ENCODE measurements at regions not wholly inside any gene's neighbourhood (a gene's known extent, or its start where the extent isn't known, plus 50 kb on each side); places are given as distances from the start of the nearest gene placed in this dataset.
"Not testable (repeated sequence)": the region's sequence is repeated elsewhere in the genome, so short reads cannot be mapped to it uniquely, and the experiment has no call there.

DNA sequence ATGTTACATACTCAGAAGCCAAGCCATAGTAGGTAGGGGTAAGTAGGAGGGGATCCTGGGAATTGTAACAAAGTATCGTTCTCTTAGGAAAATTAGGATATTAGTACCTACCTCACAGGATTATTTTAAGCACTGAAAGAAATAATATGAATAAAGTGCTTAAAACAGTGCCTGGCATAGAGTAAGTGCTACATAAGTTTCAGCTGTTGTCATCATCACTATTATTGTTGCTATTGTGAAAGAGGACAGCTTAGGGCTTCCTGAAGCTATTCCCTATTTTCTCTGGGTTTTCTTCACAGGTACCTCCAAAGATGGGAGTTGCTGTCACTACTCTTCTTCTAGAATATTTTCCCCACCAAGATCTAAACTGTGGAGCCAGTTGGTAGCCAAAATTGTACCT lies 443.7 kb upstream of the FGF16 start:
- no peak for DNase-seq (ENCODE audit: low spot score)

GRCh38 chrX:77003956-77004355 lies 443.2 kb upstream of the FGF16 start:
- DNase-seq (ENCODE audit: low spot score), result no peak

- no peak for DNase-seq (ENCODE audit: low spot score)
These were observed 437.5 kb upstream of the FGF16 start for GRCh38 chrX:77009691-77010090.

GRCh38 chrX:77014377-77015372 lies 432.5 kb upstream of the FGF16 start:
- DNase-seq (ENCODE audit: low spot score), result no peak

- no peak for DNase-seq (ENCODE audit: low spot score)
These were observed 430.1 kb upstream of the FGF16 start for GRCh38 chrX:77017093-77017492.

GRCh38 chrX:77046180-77046810 lies 400.9 kb upstream of the FGF16 start:
- DNase-seq (ENCODE audit: low spot score), result not testable (repeated sequence)

GRCh38 chrX:77060572-77060971 lies 386.6 kb upstream of the FGF16 start:
- DNase-seq (ENCODE audit: low spot score), result no peak

- DNase-seq (ENCODE audit: low spot score), result no peak
These were observed 386.2 kb upstream of the FGF16 start for GRCh38 chrX:77061022-77061421.

DNA sequence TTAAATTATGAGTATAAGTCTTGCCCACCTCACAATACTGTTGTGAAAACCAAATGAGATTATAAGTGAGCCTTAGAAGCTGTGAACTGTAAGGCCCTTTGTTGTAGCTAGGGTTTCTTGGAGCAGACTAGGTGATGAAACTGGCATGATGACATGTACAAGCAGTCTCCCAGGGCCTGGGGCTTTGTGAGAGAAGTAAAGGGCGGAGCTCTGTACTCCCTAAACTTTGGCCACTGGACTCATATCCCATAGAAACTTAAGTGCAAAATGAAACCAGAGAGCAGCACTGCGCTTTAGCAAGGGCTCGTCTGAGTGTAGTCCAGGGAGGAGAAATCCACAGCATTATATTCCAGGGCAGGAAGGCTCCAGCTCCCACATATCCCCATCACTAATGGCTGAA lies 385.6 kb upstream of the FGF16 start:
- DNase-seq (ENCODE audit: low spot score), result no peak

DNA sequence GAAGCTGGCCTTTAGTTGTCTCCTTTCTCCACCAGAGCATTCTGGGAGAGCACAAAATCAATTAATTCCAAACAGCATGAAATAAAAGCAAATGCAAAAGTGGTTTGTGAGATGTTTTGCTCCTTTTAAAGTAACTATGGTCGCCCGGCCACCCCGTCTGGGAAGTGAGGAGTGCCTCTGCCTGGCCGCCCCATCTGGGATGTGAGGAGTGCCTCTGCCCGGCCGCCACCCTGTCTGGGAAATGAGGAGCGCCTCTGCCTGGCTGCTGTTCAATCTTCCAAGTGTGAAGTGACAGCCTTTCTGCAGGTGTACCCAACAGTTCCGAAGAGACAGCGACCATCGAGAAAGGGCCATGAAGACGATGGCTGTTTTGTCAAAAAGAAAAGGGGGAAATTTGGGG lies 381.3 kb upstream of the FGF16 start:
- no peak for DNase-seq (ENCODE audit: low spot score)

DNA sequence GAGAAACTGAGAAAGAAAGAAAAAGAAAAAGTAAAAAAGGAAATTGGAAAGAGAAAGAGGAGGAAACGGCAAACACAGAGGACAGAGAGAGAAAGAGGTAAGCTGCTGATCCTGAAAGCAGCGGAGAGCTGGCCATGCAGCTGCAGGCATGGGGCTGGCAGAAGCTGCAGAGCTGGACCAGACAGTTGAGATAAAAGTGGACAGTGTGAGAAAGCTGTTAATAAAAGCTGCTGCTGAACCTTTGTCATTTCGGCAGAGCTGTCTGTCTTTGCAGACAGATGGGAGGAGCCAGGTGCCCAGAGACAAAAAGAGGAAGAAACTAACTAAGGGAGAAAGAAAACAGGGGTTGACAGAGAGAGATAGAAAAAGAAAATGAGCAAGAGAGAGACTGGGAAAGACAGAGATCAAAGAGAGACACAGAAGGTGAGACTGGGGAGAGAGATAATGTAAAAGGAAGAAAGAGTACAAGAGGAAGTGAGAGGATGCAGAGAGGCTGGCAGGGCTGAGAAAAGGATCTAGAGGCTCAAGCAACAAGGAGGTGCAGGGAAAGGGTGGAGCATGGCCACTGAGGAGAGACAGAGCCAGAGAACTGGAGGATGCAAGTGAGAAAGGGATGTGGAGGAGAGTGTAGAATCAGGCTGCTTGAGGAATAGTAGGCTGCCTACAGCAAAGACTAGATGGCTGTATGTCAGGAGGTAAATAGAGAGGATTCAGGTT lies 376.8 kb upstream of the FGF16 start:
- DNase-seq (ENCODE audit: low spot score), result peak; percentile 1

DNA sequence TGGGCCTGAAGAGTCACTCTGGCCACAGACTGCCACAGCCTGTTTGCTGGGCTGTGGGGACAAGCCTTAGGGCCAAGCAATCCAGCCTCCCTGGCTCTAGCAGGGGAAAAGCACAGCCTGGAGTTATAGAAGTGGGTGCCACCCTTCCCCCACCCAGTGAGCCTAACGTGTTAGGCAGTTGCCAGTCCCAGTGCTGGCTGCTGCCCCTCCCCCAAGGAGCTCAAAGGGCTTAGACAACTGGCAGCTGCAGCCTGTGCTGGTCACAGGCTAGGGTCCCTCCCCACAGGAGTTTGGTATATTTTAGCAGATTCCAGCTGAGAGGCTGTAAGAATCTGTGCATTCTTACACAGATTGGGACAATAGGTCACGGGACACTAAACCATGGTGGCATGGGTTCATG lies 370.3 kb upstream of the FGF16 start:
- DNase-seq (ENCODE audit: low spot score), result no peak

DNA sequence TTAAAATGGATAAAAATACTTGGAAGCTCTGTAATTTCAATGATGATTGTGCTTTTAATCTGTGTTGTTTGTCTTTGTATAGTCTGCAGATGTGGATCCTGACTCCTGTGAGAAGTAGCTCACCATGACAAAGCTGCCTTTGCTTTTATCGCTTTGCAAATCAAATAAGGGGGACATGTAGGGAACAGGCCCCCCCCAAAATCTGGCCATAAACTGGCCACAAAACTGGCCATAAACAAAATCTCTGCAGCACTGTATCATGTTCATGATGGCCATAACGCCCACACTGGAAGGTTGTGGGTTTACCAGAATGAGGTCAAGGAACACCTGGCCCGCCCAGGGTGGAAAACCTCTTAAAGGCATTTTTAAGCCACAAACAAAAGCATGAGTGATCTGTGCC lies 366.0 kb upstream of the FGF16 start:
- DNase-seq (ENCODE audit: low spot score), result not testable (repeated sequence)

DNA sequence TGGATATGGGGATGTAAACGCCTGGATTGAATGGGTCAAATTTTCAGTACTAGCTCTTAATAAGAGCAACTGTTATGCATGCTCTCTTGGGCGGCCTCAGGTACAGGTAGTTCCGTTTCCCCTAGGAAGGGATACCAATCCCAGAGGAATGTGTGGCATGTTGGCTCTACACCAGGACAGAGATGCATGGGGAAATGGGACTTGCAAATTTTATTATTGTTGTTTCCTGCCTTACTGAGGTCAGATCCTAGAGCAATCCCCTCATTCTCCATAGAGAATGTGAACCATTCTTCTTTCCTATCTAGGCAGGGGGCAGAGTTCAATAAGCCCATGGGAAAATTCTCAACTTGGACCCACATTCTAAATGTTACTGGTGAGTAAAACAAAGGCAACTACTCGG lies 361.8 kb upstream of the FGF16 start:
- no peak for DNase-seq (ENCODE audit: low spot score)

- DNase-seq (ENCODE audit: low spot score), result no peak
These were observed 359.5 kb upstream of the FGF16 start for GRCh38 chrX:77087529-77088169.

DNA sequence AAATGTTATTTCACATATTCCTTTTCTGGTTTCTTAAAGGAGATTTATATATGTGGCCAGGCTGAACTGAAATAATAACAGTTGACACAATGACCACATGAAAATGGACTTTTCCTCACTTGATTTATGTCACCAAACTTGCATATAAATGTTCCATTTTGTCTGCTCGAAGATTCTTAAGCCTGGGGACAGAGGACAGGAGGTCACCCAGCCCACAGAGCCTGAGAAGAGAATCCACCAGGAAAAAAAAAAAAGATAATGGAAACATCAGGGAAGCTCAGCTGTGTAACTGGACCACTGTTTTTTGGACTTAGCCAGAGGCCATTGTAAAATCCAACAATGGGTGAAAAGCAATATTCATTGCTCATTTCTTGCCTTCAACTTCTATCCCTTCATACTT lies 359.0 kb upstream of the FGF16 start:
- no peak for DNase-seq (ENCODE audit: low spot score)

DNA sequence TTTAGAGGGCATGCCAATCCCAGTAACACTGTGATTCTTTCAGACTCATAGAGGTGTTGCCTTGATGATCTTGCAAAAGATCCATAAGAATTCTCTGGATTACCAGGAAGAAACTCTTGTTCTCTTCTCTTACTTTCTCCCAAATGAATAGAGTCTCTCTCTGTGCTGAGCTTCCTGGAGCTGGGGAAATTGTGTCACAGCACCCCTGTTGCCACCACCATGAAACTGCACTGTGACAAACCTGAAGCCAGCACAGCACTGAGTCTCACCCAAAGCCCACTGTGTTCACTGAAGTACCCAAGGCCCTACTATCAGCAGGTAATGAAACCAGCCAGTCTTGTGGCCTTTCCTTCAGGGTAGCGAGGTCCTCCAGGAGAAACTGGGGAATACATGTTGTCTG lies 332.7 kb upstream of the FGF16 start:
- DNase-seq (ENCODE audit: low spot score), result no peak

- no peak for DNase-seq (ENCODE audit: low spot score)
These were observed 328.5 kb upstream of the FGF16 start for GRCh38 chrX:77118686-77119085.

DNA sequence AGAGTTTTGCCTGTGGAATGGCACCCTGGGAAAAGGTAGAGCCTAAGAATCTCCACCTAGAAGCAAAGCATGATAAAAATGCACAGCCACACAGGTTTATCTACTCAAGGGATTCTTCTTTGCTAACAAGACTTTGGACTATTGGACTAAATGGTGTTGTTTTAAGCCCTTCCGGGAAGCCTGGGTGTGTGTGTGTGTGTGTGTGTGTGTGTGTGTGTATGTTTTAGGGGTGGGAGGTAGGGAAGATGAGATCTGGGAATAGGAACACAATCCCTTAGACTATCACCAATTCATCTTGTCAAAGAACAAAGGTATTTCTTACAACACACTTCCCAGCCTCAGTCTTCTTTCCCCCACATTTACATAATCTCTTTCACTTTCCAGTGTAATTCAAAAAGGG lies 327.5 kb upstream of the FGF16 start:
- no peak for DNase-seq (ENCODE audit: low spot score)

DNA sequence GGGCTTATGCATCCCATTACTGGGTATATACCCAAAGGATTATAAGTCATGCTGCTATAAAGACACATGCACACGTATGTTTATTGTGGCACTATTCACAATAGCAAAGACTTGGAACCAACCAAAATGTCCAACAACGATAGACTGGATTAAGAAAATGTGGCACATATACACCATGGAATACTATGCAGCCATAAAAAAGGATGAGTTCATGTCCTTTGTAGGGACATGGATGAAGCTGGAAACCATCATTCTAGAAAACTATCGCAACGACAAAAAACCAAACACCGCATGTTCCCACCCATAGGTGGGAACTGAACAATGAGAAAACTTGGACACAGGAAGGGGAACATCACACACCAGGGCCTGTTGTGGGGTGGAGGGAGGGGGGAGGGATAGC lies 323.3 kb upstream of the FGF16 start:
- not testable (repeated sequence) for DNase-seq (ENCODE audit: low spot score)

GRCh38 chrX:77127571-77127970 lies 319.6 kb upstream of the FGF16 start:
- DNase-seq (ENCODE audit: low spot score), result not testable (repeated sequence)

DNA sequence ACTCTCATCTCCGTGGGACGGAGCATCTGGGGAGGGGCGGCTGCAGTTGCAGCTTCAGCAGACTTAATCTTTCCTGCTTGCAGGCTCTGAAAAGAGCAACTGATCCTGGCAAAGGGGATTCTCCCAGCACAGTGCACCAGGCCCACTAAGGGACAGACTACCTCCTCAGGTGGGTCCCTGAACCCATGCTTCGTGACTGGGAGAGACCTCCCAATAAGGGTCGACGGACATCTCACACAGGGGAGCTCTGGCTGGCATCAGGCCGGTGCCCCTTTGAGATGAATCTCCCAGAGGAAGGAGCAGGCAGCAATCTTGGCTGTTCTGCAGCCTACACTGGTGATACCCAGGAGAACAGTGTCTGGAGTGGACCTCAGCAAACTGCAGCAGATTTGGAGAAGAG lies 303.3 kb upstream of the FGF16 start:
- DNase-seq (ENCODE audit: low spot score), result no peak
